ENCODE measurements at regions not wholly inside any gene's neighbourhood (a gene's known extent, or its start where the extent isn't known, plus 50 kb on each side); places are given as distances from the start of the nearest gene placed in this dataset.

DNA sequence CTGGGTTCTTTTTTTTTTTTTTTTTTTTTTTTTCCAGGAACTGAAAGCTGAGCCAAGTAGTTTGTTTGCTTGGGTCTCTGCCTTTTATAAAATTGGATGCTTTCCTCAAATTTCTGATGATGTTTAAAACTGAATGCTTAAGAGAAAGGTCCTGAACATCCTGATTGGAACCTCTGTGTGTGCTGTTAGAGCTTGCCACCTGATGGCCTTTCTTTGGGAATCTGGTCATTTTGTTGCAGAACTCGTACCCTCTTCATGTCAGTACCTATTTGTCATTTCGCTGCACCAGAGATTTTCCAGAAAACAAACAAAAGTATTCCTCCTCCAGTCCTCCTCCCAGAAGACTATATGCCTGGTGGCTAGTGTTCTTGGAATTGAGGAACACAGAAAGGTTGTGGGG, 81.2 kb upstream of the KLF12 start:
- TF ChIP-seq, protein P1, sequence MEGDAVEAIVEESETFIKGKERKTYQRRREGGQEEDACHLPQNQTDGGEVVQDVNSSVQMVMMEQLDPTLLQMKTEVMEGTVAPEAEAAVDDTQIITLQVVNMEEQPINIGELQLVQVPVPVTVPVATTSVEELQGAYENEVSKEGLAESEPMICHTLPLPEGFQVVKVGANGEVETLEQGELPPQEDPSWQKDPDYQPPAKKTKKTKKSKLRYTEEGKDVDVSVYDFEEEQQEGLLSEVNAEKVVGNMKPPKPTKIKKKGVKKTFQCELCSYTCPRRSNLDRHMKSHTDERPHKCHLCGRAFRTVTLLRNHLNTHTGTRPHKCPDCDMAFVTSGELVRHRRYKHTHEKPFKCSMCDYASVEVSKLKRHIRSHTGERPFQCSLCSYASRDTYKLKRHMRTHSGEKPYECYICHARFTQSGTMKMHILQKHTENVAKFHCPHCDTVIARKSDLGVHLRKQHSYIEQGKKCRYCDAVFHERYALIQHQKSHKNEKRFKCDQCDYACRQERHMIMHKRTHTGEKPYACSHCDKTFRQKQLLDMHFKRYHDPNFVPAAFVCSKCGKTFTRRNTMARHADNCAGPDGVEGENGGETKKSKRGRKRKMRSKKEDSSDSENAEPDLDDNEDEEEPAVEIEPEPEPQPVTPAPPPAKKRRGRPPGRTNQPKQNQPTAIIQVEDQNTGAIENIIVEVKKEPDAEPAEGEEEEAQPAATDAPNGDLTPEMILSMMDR (IDR thresholded peaks at IDR 0.05): no peak
- TF ChIP-seq POLR2A (IDR thresholded peaks at IDR 0.05) (no peak), POLR2AphosphoS5 (IDR thresholded peaks at IDR 0.05) (no peak)
